Superior temporal gyrus (tissue), 1 donor: ENCODE measurements at regions not wholly inside any gene's neighbourhood (a gene's known extent, or its start where the extent isn't known, plus 50 kb on each side); places are given as distances from the start of the nearest gene placed in this dataset.
A peak's percentile ranks its signal among the peaks of the same experiment; 100 is the strongest.

Experiments used
- DNase-seq: peaks from one replicate; pipeline ENCODE4 v3.0.0-alpha.2; 2016; ENCODE audit errors: extremely low spot score

DNA sequence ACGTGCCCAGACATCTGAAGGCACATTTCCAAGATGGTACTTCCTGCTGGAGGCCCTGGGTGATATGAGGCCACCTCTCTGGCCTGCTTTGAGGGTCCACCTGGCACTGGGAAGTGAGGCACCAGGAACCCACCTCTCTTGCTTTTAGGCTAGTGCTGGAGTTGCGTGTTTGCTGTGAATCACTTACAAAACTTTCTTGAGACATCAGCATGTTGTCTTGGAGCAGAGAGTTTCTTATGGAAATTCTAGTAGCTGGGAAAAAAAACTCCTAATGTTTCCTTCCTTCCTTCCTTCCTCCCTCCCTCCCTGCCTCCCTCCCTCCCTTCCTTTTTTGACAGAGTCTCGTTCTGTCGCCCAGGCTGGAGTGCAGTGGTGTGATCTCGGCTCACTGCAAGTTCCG lies 341.3 kb downstream of the MIAT start:
- no peak for DNase-seq

DNA sequence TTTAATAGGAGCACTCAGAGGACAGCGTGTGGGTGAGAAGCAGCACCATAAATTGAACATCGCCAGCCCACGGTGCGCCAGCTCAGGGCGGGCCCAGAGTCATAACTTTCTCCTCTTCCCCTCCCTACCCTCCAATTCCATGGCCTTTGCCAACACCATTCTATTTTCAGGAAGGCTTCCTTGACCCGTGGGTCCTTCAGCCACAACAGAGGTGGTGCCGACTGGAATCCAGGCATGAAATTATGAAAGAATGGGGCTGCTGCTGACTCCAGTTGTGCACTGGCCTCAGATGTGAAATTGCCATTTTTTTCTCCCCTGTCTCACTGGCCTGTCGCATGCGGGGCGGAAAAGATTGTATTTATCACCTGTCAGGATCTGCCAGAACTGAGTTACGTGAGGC lies 345.9 kb downstream of the MIAT start:
- DNase-seq = no peak

DNA sequence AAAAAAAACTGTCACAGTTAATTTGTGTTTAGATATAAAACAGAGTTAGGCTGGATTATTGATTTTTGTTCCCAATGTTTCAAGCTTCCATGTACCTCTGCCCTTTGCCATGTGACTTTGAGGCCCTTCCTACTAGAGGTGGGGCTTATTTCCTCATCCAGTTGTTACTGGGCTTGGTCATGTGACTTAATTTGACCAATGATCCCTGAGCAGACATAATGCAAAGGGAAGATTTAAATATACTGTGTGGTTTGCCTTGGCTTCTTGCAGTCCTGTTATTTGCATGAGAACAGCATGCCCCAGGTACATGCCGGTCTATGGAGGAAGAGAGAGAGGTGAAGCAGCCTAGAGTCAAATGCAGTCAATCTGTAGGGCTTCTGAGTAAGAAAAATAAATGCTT lies 347.0 kb downstream of the MIAT start:
- DNase-seq = no peak

DNA sequence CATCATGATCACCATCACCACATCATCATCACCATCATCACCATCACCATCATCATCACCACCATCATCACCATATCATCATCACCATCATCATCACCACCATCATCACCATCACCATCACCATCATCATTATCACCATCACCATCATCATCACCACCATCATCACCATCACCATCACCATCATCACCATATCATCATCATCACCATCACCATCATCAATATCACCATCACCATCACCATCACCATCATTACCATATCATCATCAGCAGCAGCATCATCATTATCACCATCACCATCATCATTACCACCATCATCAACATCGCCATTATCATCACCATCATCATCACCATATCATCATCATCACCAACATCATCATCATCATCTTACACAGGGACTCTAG lies 351.1 kb downstream of the MIAT start:
- no peak for DNase-seq

DNA sequence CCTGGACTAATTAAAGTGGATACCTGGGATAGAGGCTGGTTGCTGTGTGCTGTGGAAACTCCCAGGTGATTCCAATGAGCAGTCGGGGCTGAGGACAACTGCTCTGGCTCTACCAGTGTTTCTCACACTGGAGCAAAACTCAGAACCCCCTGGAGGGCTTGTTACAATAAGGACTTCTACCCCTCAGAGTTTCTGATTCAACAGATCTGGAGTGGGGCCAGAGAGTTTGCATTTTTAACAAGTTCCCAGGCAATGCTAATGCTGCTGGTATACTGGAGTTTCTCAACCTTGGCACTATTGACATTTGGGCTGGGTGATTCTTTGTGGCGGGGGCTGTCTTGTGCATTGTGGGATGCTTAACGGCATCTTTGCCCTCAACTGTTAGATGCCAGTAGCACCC lies 353.7 kb downstream of the MIAT start:
- no peak for DNase-seq

DNA sequence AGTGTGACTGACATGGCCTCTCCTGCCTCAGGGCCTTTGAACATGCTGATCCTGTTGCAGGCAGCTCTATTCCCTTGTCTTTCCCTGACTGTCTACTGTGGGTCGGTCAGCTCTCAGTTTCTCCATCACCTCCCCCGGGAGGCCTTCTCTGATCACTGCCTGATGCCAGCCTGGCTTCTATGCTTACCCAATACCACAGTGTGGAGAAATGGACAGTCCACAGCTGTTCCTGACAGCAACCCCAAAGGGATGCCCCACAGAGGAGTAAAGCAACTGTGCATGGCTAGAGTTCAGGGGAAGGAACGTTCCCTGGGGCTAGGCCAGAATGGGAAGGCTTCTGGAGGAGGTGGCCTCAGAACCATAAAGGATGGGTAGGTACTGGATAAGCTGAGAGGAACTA lies 354.3 kb downstream of the MIAT start:
- DNase-seq = no peak

DNA sequence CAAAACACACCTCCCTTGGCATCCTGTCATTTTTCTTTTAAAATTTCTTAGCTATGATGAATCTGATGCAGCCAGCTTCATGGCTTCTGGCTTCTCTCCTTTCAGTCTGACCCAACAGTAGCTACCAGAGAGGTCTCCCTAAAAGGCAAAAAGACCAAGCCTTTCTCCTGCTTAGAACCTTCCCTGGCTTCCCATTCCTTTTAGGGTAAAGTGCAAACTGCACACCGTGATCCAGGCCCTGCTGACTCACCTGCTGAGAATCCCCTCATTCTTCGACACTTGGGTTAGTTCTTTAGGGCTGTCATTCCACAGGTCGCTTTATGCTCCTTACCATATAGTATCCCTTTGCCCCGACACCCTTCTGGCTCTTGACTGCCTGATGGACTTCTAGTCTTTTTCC lies 362.4 kb downstream of the MIAT start:
- no peak for DNase-seq

DNA sequence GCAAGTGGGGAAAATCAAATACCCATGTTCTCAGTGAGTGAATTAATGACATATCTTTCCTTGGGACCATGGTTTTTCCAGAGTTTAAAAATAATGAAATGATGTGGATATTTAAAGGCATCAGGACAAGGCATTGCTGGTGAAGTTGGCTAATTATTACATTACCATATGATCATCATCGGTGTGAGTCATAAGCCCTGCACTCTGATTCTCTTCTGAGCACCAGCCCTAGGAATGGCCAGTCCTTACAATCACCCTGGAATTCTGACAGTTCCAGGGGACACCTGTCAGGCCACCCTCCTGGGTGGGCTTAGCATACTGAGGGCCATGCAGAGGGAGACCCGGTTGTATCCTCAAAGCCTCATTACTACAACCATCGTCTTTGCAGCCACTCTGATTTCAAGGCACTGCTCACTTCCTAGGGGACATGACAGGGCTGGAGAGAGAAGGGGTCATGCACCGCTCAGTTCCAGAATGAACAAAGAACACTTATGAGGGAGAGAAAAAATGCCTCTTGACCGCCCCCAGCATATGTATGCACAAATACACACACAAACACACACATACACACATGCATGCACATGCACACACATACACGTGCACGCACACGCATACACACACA lies 365.0 kb downstream of the MIAT start:
- DNase-seq = no peak

DNA sequence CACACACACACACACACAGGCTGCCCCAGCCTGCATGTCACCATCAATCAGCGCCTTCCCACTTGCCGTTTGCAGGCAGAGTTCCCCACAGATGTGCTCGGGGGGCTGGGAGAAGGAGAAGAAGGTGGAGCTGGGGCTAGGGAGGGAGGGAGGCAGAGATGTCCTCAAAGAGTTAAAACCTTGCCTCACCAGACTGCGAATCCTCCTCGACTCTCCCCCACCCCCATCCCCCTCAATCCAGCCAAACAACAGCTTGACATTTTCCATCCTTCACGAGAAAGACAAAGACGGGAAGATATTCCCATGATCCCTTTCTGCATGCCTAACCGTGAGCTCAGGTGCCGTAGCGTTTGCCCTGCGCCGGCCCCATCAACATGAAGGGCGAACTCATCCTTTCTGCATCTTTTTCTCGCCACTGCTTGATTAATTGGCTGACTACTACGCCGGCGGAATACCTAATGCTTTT lies 365.5 kb downstream of the MIAT start:
- DNase-seq = no peak

DNA sequence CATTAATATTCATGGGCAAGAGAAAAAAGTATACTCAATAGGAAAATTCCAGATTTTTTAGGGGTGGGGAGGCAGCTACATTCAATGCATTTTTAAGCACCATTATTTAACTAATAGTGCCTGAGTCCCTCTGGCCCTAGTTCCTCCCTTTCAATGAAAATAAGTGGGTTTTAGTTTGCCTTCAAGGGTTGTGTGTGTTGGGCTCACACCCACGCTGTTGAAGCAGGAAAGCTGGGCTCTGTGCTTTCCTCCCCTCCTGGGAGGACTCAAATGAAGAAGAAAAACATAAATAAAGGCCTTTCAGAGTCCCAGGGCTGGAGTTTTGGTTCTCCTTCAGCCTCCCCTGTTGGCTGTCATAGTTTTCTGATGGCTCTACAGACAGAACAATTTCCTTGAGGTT lies 366.2 kb downstream of the MIAT start:
- DNase-seq = no peak

DNA sequence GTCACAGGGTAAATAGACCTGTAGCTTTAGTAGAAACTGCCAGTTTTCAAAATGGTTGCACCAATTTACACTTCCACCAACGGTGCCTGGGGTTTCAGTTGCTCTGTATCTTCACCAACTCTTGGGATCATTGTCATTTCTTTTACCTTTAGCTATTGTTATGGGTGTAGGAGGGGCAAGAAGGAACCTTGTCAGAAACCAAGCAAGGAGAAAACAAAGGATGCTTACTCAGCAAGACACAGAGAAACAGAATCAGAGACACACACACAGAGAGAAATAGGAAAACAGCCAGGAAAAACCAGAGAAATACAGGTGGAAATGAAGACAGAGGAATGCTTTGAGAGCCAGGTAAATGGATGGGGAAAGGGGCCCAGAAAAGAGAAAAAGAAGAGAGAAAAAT lies 367.6 kb downstream of the MIAT start:
- no peak for DNase-seq

DNA sequence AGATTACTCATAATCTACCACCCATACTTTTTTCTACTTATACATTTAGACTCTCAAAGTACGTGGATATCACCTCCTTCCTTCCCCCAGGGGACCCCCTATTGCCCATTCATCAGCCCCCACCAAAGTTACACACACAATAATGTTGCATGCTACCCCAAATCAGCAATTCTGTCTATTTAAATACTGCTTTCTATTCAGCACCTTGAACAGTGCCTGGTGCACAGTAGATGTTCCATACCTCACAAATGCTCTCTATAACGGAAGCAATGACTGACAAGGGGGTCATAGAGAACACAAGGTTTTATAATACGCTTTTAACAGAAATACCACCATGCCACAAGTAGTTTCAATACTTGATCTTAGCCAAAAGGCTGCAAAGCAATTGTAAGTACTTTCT lies 370.7 kb downstream of the MIAT start:
- DNase-seq = no peak

DNA sequence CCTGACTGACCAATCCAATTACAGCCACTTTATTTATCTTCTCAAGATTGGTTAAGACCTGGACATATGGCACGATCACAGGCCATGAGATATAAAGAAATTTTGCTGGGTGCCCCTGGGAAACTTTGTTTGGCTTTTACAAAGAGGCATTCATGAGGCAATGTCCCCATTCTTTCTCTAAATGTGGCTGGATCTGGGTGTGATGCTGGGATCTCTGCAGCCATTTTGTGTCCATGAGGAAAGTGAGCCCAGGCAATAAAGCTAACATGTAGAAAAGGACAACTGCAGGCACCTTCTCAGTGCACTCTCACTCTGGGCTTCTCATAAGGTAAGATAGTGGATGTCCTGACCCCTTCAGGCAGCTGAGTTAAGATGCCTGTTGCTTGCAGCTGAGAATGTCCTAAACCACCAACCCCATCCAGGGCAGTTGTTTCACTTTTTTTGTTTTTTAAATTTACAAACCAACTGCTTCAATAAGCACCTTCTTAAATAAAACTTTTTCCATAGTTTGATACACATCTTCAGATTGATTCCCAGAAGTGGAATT lies 372.3 kb downstream of the MIAT start:
- DNase-seq = no peak

DNA sequence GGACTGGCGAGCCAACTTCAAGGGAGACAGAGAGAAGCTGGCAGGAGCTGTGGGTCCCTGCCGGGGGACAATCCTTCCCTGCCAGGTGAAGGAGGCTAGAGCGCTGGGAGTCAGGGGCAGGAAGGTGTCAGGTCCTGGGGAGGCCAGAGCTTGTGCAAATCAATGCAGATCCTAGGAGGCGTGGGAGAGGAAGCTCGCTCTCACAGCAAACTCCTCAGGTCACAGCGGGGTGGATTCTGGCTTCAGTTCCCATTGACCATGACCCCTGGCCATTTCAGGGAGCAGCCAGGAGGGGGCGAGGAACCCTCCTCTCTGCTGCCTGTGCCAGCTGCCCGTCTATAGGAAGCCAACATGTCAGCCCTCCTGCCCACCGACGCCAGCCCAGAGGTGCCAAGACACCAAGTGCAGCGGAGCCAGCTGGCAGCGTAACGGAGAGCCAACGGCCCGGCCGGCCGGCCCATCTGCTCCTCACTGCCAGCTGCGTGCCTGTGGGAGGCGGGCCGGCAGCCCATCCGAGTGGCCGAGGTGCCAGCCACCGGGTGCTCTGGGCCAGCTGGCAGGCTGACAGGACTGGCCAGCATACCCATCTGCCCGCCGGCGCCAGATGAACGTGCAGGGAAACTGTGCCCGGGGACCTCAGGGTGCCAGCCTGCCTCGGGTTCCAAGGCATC lies 374.8 kb downstream of the MIAT start:
- DNase-seq = peak; percentile 59

DNA sequence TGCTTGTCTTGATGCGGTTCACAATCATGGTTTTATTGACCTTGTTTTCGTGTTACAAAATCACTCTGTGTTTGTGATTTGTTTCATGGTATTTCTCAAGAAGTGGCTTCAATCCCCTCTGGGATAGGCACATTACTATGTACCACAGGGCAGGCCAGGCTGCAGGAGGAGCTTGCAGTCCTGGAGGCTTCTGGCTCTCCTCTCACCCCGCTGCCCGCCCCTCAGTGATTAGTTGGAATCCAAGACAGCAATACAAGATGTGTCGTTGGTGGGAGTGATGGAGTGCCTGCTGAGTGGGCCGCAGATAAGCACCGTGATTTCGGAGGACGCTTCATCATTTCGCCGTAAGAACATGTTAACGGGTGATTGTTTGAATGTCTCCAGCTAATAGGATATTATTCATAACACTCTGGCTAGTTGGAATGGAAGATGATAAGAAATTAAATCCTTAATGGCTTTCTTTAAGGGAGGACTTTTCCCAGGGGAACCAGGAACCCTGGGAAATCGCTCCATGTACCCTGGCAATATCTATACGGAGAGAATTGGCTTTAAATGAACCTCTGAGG lies 384.4 kb downstream of the MIAT start:
- DNase-seq = no peak

DNA sequence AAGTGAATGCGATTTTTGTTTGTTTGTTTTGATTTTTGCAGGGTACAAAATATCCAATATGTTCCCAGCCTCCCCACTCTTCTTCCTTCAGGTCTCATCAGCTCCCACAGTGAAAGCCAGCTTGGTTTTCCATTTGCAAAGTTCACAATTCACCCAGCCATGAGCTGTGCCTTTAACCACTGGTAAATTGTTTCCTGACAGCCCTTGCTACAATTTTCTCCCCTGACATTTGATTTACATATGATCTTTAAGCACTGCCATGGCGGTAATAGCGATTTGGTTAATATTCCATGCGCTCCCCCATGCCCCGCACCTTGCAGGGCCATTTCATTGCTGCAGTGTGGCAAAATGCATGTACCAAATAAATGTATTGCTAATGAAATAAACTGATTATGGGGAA lies 385.9 kb downstream of the MIAT start:
- DNase-seq = no peak

DNA sequence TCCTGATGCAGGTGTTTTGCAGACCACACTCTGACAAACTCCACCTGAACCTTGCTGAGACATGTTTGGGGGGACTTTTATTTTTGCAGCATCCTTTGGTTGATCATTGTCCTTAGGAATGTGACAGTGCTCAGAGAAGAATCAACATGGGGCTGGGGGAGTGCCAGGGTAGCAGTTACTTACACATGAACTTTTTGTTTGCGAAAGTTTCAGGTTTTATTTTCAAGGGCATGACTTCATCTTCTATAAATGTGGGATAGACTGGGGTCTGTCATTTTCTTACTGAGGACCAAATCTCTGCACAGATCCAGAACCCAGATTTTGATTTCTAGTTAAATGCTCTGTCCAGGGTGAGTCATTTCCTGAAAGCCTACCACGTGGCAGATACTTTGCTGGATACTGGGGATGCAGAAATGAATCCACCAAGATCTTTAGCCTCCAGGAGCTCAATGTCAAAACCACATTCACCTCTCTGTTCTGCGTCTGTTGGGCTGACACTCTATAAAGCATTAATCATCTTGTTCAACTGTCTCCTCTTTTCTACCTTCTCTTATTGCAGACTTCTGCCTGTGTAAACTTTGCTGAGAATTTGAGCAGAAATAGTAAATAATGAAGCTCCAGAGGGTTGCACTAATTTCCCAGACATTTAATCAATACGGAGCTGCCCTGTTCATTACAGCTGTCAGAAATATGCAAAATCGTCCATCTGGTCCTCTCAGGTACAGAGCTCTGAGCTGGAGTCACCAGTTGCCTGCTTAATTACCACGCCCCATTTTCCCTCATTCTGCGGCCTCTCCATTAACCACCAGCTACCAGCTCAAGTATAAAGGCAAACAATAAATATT lies 387.9 kb downstream of the MIAT start:
- no peak for DNase-seq

DNA sequence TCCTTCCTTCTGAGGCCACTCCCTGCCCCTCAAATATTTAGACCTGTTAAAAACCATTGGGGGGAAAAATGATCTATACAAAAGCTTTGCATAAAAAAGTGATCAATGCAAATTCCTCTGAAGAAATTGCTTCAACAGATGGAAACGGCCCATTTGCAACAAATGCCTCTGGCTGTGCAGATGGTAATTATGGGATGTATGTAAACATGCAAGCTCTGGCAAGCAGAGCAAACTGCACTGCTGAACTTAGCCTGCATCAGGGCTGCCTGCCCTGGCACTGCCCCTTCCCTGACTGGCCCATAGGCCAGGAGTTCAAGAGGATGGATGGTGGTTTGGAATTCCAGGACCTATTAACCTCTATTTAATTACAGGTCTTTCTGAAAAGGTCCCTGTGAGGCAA lies 388.7 kb downstream of the MIAT start:
- DNase-seq = no peak

DNA sequence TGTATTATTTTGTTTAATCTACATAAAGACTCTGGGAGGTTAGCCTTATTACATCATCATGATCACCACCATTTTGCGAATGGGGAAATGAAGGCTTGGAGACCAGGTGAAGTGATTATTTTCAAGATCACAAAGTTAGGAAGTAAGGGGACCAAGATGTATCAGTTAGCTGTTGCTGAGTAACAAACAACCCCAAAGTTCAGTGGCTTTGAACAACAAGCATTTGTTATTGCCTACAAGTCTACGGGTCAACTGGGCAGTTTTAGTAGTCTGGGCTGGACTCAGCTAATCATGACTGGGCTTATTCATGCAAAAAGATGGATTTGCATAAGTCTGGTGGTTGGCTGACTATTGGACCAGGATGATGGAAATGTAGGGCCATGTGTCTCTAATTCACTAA lies 389.2 kb downstream of the MIAT start:
- DNase-seq = no peak

DNA sequence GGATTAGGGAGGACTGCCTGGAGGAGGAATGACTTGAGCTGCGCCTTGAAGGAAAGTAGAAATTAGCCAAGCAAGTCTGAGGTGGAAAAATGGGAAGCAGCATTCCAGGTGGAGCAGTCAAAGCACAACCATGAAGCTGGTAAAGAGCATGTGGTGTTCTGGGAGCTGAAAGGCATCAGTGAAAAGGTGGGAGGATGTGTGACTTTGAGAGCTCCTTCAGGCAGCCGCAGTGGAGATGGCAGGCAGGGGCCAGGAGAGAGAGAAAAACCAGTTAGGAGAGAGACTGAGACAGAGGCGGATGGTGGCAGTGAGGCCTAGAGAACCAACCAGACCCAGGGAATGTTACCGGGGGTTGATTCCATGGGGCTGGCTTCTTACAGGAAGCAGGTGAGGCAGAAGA lies 393.4 kb downstream of the MIAT start:
- DNase-seq = no peak

DNA sequence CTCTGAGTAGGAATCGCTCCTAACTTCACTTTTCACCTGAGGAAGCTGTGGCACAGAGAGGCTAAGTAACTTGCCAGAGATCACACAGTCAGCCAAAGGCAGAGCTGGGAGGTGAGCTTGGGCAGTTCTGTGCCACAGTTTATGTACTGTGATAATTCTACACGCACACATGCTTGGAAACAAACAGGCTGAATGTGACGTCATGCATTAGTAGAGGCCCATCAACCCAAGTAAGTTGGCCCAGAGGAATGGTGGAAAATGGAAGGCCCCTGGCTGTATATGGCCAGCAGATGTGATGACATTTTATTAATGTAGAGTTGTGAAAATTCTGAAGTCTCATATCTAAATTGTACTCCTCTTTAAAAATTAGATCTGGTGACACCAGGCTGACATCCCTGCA lies 394.0 kb downstream of the MIAT start:
- DNase-seq = no peak

DNA sequence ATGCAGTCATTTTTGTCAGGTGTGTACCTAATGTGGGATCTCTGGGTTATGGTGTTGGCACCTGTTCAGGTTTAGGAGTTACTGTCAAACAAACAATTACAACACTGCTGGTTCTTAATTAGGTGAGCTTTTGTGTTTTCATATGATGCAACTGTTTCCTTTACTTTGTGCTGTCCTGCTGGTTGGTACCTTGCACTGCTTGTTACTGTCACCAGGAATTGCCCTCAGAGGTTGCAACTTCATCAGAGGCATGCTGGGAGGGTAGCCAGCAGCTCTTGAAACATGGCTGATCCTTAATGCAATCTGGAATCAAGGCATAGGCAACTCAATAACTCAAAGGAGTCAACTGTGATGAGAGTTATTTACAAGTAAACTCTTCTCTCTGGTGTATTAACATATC lies 400.3 kb downstream of the MIAT start:
- DNase-seq = no peak
